HG02798 (cell line): ENCODE measurements at regions not wholly inside any gene's neighbourhood (a gene's known extent, or its start where the extent isn't known, plus 50 kb on each side); places are given as distances from the start of the nearest gene placed in this dataset.
"Not testable (repeated sequence)": the region's sequence is repeated elsewhere in the genome, so short reads cannot be mapped to it uniquely, and the experiment has no call there.

Experiments used
- ATAC-seq: cut with Tn5 transposase; IDR thresholded peaks from one replicate; pipeline ENCODE4 v1.9.1; 2021; ENCODE audit warnings: mild to moderate bottlenecking; ENCODE audit not compliant: unreplicated experiment, poor library complexity

DNA sequence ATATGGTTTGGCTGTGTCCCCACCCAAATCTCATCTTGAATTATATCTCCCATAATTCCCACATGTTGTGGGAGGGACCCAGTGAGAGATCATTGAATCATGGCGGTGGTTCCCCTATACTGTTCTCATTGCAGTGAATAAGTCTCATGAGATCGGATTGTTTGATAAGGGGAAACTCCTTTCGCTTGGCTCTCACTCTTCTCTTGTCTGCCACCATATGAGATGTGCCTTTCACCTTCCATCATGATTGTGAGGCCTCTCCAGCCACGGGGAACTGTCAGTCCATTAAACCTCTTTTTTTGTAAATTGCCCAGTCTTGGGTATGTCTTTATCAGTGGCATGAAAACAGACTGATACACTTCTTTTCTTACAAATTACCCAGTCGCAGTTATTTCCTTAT is 417.6 kb upstream of the RUNX1 start:
- ATAC-seq, result not testable (repeated sequence)

DNA sequence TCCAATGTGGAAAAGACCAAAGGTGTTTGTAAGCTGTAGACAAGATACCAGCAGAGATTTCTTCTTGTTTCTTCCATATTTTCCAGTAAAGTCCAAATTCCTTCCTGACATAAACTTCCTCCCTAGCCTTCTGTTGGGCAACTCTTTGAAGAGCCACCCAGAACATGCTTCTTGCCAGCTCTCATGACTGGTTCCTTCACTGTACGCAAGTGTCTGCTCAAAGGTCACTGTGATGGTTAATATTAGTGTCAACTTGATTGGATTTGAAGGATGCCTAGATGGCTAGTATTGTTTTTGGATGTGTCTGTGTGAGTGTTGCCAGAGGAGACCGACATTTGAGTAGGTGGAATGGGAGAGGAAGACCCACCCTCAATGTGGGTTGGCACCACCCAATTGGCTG is 416.6 kb upstream of the RUNX1 start:
- no peak for ATAC-seq

DNA sequence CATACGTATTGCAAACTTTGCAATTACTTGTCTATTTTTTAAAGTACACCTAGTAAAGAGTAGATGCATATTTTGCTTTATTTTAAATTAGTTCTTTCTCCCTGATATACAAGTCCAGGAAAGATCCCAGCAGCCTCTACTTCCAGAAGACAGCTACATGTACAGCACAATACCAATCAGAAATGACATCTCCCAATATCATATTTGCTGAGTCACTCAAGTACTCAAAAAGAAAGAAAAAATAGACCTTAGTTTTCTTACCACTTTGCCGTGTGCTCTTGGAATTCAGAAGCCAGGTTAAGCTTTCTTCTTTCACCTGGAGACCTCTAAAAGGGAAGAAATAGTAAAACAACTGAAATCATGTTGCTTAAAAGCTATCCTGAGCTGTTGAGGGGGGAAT is 412.6 kb upstream of the RUNX1 start:
- no peak for ATAC-seq

DNA sequence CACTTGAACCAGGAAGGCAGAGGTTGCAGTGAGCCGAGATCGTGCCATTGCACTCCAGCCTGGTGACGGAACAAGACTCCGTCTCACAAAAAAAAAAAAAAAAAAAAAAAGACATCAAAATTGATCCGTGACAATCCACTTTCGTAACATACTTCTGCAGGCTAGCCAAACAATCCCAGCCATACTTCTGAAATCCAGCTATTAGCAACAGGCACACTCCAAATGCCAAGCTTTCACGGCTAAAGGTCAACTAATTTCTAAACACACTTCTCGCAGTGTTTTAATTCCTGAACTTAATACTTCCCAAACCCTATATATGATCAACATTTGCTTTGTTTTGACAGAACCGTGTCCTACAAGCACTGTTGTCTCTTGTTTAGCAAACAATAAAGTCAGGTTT is 411.3 kb upstream of the RUNX1 start:
- ATAC-seq, result no peak

DNA sequence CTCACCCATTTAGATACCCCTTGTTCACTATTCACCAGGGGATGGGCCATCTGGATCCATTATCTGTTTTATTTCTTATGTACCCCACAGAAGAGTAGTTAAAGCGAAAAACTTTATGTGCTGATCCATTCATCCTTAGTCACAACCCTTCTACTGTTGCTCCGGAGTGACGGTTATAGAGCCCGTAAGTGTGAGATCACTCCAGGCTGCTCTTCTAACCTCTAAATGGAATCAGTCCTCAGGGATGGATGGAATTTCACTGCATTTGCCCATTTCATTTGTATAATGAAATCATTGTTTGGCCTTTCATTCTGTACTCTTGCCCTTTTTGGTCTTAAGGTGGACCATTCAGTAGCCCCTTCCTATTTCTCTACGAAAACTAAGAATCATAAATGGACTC is 409.3 kb upstream of the RUNX1 start:
- ATAC-seq, result no peak

DNA sequence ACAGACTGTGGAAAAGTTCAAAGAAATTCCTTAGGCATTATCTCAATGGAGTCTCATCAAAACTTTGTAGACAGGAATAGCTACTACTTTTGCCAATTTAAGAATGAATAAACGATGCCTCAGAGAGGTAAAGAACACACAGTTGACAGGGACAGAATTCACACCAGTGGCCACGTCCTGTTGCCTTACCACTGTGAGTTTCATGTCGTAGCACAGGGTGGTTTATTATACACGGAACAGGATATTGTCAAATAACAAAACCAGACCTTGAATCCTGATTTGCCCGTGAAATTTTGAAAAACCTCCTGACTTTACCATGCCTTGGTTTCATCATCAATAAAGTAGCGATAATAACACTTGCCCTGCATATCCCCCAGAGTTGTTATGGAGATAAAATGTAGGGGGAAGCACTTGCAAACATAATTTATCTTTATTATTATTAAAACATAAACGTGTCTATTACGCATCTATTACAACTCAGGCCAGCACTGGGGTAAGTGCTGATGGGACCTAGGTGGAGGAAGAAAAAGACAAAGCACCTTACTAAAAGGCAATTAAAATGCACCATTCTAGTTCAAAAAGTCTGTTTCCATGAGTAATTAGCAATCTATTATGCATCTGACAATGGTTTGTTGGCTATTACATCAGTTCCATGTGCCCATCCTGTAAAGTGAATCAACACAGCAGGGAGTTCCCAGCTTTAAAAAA is 408.1 kb upstream of the RUNX1 start:
- no peak for ATAC-seq

DNA sequence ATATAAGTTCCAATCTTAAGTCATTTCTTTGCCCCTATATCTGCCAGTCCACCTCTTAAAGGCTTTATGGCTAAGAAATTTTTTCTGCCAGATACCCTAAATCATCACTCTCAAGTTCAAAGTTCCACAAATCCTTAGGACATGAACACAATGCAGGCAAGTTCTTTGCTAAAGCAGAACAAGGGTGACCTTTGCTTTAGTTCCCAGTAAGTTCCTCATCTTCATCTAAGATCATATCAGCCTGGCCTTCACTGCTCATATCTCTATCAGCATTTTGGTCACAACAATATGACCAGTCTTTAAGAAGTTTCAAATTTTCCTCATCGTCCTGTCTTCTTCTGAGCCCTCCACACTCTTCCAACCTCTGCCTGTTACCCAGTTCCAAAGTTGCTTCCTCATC is 402.2 kb upstream of the RUNX1 start:
- ATAC-seq, result no peak

DNA sequence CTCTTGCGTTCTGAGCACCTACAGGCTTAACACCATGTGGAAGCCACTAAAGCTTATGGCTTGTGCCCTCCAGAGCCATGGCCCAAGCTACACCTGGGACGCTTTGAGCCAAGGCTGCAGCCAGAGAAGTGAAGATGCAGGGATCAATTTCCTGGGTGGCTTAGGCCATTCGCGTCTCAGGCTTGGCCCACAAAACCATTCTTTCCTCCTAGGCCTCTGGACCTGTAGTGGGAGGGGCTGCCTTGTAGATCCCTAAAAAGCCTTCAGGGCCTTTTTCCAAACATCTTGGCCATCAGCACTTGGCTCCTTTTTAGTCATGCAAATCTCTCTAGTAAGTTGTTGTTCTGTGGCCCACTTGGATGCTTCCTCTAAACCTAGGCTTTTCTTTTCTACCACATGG is 401.7 kb upstream of the RUNX1 start:
- ATAC-seq, result no peak

DNA sequence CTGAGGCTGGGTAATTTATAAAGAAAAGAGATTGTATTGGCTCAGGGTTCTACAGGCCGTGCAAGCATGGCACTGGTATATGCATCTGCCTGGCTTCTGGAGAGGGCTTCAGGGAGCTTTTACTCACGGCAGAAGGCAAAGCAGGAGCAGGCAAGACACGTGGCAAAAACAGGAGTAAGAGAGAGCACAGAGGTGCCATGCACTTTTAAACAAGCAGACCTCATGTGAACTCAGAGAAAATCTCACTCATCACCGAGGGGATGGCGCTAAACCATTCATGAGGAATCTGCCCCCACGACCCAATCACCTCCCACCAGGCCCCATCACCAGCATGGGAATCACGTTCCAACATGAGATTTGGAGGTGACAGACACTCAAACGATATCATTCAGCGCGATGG is 400.7 kb upstream of the RUNX1 start:
- no peak for ATAC-seq

DNA sequence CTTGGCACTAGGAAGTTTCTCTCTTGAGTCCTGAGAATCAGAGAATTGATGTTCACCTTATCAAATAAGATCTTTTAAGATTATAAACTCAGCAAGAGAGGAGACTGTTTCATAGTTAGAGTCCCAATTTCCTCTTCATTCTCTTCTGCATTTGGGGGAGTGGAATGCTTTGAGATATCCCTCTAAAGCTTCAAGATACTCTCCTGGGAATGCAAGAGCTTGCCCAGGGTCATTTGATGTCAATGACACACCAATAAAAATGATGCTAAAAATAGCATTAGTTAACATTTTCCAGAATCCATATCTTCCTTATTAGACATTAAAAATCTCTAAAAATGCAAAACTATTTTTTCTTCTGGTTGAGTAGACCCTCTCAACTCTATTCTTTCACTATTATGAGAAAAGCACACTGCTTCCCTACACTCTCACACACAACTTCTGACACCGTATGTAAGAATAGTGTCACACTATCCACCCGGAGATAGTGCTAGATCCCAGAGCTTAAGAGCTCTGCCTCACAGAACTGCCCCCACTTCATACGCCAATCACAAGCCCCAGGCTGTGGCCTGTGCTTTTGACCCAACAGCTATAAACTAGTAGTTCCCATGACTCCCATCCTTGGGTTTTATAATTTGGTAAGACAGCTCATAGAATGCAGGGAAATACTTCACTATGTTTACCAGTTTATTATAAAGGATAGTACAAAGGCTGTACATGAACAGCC is 399.9 kb upstream of the RUNX1 start:
- ATAC-seq, result no peak

DNA sequence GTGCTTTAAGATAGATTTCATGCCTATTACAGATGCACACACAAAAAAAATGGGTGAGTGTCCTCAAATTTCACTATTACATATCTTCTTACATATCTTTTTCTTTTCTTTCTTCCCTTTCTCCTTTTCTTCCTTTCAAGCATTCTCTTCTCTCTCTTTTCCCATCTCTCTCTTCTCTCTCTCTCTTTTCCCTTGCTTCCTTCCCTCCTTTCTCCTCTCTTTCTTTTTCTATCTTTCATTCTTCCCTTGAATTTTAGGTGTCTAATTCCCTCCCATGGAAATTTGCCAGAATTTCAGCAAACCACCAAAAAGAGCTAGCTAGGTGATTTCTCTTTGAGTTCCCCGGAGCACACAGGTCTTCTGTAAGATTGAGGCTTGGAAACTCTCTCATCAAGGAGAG is 395.3 kb upstream of the RUNX1 start:
- no peak for ATAC-seq

DNA sequence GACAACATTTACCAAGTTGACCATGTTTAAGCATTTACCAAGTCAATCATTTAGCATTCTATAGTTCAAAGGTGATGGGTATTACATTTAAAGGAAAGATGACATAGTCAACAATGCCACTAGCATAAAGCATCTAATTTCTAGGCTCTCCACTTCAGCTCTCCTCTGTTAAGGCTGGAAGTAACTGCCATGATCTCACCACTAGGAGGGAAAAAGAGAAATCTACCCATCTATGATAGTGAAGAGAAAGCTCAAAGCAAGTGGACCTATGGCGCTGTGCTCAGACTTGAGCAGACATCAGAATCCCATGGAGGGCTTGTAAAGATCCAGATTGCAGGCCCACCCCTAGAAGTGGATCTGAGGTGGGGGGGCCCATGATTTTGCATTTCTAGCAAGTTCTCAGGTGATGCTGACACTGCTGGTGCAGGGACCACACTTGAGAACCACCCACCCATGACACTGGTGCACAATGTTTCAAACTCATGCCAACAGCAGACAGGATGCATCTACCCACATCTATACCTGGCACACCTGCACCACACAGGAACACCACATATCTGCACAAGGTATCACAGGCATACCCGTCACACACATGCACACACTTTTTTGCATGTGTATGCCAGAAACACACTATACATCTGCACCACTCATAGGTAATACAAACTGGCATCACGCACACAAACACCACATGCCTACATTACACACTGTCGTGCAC is 392.9 kb upstream of the RUNX1 start:
- ATAC-seq, result no peak

DNA sequence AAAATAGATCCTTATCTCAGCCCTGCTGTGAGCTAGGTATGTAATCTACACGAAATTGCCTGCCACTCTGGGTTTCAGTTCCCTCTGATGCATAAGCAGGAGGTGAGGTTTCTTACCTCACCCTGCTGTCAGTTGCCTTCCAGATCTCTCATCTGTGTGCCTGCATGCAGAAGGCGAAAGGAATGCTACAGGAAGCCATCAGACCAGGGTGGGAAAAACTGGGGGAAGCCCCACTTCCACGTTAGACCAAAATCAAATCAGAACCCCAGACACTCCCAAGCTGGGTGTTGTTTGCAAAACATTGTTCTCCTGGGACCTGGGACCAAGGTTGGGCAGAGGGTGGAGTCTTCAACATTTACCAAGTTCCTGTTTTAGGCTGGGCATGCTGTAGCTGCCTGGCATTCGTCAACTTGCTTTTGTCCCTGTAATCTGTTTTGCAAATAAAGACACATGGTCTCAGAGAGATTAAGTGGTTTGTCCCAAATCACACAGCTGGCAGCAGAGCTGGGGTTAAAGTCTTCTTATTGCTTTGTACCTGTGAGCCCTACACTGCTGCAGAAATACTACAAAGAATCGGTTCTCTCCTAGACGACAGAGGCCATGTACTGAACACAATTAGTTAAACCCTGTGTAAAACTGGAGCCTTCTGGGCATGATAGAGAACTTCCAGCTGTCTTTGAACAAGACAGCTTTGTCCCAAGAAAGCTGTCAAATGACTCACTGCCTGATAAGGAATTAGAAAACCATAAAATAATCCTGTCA is 389.7 kb upstream of the RUNX1 start:
- ATAC-seq, result no peak

DNA sequence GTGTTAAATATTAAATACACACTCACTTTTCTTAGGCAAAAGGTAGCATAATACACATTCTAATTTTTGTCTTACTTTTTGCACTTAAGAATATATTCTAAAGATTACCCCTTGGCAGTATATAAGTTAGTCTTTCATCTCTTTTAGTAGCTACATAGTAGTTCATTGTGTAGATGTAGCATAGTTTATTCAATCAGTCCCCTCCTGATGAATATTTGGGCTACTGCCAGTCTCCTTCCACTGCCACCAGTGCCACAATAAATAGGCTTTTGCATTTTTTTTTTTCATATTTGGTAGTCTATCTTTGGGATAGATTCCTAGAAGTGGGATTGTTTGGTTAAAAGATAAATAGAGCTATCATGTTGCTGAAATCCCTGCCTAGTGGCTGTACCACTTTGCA is 388.8 kb upstream of the RUNX1 start:
- ATAC-seq, result no peak

DNA sequence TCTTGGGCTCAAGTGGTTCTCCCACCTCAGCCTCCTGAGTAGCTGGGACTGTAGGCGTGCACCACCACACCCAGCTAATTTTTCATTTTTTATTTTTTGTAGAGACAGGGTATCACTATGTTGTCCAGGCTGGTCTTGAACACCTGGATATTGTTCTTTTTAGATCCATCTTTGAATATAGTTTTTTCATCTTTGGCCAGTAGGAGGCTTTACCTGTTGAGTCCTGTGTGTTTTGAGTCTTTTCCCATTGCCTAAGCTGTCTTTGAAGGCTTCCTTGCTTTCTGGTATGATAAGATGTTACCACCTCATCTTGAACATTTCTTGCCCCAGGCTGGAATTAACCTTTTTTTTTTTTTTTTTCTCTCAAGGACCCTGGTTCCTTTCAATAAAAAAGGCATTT is 387.8 kb upstream of the RUNX1 start:
- no peak for ATAC-seq

DNA sequence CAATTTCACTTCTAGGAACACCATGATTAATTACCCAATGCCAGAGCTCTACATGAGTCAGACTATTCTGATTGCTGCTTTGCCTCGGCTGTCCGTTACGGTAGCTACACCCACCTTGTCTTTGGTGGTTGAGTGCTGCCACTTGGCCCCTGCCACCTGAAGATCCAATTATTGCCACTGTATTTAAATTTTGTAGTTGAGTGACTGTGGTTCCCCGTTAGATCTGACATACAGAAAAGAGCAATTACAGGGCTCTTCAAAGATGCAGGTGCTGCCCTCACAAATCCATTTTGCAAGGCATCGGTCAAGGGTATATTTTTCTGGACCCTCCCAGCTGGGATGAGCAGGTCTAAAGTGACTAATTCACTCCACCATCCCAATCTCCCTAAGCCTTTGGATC is 383.5 kb upstream of the RUNX1 start:
- not testable (repeated sequence) for ATAC-seq

DNA sequence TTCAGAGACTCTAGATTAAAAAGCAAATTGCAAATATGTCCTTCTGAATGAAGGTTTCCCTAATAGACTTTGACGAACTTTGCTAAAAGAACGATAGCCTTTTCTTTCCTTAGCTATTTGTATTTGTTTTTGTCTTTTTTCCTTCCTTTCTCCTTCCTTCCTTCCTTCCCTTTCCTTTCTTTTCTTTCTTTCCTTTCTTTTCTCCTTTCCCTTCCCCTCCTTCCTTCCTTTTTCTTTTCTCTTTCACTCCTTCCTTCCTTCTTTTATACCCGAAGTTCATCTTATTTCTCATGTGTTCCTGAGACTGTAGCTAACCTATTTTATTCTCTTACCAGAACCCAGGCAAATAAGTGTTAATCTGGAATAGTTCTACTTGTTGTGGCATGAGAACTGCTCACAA is 381.2 kb upstream of the RUNX1 start:
- ATAC-seq, result no peak

DNA sequence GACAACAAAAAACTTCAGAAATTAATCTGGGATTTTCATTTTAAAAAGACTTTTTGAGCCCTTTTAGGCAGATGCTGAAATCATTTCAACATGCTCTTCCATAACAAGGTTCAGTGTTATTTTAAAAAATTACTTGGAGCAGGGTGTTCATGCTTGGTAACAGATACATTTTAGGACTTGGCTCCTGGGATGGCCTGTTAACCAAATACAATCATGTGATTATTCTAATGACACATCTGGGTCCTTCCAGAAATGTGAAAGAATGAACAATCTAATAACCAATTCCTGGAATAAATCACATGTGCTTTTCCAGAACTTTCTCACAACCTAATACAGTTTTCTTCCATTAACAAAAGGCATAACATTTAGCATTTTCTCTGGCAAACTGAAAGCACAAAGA is 379.8 kb upstream of the RUNX1 start:
- ATAC-seq, result no peak

DNA sequence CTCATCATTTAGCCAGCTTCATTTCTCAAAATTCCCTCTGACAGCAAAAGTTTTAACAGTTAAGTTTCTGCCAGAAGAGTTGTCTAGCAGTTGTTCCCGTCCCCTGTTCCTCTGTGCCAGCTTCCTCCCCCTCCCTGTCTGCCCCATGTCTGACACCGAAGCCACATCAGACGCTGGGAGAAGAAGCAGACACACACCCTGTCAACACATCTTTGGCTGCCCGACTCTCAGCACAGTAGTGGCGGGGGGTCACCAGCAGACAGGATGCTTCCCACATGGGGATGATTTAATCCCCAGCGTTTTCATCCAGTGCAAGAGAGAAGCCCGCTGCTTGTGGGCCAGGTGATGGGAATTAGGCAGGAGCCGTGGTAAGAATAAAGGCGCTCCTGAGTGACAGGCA is 379.4 kb upstream of the RUNX1 start:
- no peak for ATAC-seq

DNA sequence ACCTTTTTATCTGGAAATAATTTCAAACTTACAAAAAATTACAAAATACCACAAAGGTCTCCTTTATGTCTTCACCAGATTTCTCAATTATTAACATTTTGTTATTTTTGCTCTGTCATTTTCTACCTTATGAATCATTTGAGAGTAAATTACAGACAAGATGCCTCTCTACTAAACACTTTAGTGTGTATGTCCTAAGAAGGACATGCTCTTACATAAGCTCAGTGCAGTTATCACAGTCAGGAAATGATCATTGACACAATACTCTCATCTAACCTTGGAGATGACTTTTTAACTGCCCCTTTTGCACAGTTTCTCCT is 378.9 kb upstream of the RUNX1 start:
- no peak for ATAC-seq
